Right ventricle myocardium superior (tissue), 1 donor: ENCODE measurements at regions not wholly inside any gene's neighbourhood (a gene's known extent, or its start where the extent isn't known, plus 50 kb on each side); places are given as distances from the start of the nearest gene placed in this dataset.

Source experiments
- ATAC-seq: fragments of 200-7000 bp; cut with Tn5 transposase; one replicate; pipeline ENCODE4 v1.9.1; 2020; ENCODE audit warnings: mild to moderate bottlenecking; ENCODE audit not compliant: poor library complexity
- DNase-seq: peaks from one replicate; pipeline ENCODE4 v3.0.0-alpha.2; 2020
- intact Hi-C: fragments of 100-400 bp; cut with DNase I; formaldehyde crosslinking; loops from one replicate; pipeline ENCODE4 v1.11.2; 2022
- donor health status: DM: no; HTN: yes; CAD: no; lungs with severe emphysema.

DNA sequence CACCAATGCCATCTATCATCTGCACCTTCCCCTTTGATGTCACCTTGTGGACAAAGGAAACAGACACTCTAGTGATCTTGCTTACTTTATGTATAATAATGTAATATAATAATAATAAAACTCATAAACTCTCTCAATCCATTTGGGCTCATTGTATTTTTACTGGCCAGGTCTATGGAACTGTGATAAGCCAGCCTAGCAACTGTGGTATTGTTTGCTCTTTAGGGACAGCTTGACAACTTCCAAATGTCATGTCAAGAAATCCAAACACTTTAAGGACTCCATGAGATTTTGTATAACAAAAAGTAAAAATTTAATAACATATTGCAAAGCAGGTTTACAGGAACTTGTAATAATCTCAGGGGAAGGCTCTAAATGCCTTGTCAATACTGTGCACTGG, 1163.4 kb upstream of the TMPRSS15 start:
- ATAC-seq (no peak), DNase-seq (no peak)
- intact Hi-C loops: no loop called here

DNA sequence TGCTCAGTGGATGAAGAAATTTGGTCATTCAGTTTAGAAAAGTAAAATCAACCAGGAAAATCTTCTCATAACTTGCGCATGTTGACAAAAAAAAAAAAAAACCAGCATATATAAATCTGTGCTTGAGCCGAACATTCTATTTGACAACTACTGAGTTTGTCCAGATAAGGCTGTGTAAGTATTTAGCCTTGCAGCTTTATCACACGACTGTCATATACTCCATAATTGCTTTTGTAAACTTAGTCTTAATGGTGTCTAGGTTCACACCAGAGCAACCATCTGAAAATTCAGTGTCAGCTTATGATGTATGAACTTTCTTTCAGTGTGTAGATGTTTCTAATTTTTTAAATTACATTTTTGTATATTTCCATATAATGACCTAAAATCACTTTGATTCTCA, 1173.8 kb upstream of the TMPRSS15 start:
- intact Hi-C loops: no loop called here
- no peak for DNase-seq
- no peak for ATAC-seq

GRCh38 chr21:19590044-19590443, 1186.5 kb upstream of the TMPRSS15 start:
- intact Hi-C loops: no loop called here
- DNase-seq: no peak
- ATAC-seq: no peak

- ATAC-seq (no peak), DNase-seq (no peak)
- intact Hi-C loops: no loop called here
These were observed 1199.5 kb upstream of the TMPRSS15 start for GRCh38 chr21:19603011-19603593.

DNA sequence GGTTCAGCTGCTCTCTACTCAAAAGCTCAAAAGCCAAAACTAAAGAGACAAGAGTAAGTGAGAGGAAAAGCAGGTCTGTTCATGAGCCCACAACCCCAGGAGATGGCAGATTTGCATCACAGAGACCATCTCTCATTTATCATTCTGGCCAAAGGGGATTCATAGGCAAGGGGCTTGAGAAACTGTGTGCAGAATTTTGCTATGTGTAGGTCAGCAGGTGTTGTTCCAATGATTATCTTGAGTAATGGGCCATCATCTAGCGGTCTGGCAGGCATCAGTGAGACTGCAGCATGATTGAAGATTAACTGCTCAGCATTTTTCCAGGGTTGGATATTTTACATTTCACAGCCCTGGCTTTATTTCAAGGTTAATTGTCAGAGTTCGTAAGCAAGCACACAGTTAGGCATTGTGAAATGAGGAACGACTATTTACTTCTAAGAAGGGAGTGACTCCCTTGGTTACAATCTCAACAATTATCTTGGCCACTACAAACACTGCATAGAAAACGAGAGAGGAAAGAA, 1204.6 kb upstream of the TMPRSS15 start:
- DNase-seq (no peak), ATAC-seq (no peak)
- intact Hi-C loops: no loop called here

DNA sequence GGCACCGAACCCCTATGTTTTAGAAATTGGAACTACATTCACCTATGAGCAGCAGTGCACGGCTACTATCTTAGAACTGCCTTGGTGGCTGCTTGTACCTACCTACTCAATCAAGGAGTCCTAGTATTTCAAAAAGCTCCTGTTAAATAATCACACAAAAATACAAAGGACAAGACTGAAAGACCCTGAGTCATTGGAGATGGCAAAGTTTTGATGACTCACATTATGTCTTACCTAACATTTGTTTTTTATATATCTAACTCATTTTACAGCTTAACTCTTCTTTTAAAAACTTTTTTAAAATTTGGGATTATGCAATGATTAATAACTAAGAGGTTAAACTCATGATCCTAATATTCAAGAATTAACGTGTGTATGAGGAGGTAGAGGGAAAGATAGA, 1206.0 kb upstream of the TMPRSS15 start:
- DNase-seq (no peak), ATAC-seq (no peak)
- intact Hi-C loops: no loop called here

DNA sequence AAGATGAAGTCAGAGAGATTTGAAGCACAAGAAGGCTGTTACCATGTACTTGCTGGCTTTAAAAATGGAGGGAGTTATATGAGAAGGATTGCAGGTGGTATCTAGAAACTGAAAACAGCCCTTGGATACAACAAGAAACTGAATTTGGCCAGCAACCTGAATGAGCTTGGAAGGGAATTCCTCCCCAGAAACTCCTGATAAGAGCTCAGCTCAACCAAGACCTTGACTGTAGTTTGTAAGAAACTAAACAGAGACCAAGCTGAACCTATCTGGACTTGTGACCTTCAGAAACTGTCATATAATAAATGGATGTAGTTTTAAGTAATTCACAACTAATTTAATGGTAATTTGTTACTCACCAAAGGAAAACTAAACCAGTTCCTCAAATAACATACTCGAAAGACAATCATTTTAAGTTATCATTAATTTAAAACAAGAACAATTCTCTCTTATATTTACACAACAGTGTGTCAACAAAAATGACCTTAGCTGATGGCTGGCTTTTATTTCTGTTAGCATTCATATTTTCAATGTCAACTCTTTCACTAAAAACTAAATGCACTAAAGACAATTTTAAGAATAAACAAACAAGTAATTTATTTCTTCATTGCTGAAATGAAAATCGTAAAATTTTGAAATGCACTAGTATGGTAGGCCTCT, 1218.4 kb upstream of the TMPRSS15 start:
- DNase-seq (no peak), ATAC-seq (no peak)
- intact Hi-C loops: no loop called here

DNA sequence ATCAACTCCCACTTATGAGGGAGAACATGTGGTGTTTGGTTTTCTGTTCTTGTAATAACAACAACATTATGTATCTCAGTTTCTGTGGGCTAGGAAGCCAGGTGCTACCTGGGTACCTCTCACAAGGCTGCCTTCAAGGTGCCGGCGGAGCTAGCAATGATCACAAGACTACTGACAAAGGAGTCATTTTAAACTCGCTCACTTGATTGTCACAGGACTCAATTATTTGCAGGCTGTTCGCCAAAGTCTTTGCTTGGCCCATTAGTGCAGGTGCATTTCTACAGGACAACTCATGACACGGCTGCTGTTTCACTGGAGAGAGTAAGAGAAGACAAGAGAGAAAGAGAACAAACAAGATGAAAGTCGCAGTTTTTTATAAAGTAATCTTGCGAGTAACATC, 1237.4 kb upstream of the TMPRSS15 start:
- no peak for DNase-seq
- intact Hi-C loops: no loop called here

GRCh38 chr21:19648391-19648790, 1244.8 kb upstream of the TMPRSS15 start:
- no peak for DNase-seq
- intact Hi-C loops: no loop called here

More for the DNA sequence above, 1237.4 kb upstream of the TMPRSS15 start:
- no peak for ATAC-seq

DNA sequence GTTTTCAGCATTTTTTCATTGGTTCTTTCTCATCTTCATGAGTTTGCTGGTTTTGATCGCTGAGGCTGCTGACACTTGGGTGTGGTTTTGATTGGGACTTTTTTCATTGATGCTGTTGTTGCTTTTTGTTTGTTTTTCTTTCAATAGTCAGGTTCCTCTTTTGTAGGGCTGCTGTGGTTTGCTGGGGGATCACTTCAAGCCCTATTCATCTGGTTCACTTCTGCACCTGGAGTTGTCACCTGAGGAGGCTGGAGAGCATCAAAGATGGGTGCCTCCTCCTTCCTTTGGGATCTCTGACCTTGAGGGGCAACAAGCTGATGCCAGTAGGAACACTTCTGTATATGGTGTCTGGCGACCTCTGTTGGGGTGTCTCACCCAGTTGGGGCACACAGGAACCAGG, 1279.9 kb upstream of the TMPRSS15 start:
- DNase-seq (no peak), ATAC-seq (no peak)
- intact Hi-C loops: no loop called here

More at GRCh38 chr21:19648391-19648790, 1244.8 kb upstream of the TMPRSS15 start:
- ATAC-seq: no peak

GRCh38 chr21:19684328-19684727, 1280.7 kb upstream of the TMPRSS15 start:
- DNase-seq (no peak), ATAC-seq (no peak)
- intact Hi-C loops: no loop called here

DNA sequence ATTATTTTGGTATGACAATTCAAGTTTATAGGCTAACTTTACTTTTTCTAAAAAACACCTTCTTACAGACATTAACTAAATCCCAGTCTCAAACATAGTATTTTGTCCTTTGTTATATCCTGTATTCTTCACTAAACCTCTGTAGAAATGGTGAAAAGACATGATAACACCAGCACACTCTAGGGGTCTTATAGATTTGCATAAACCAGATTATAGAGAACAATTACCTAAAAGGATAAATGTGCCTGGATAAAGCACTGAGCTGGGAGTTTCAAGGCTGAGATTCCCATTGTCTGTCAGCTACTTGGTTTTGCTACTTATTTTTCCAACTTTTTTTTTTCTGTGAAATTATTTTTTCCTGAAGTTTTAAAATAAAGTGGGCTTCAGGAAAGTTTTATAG, 1288.6 kb upstream of the TMPRSS15 start:
- intact Hi-C loops: no loop called here
- DNase-seq: no peak
- ATAC-seq: no peak

DNA sequence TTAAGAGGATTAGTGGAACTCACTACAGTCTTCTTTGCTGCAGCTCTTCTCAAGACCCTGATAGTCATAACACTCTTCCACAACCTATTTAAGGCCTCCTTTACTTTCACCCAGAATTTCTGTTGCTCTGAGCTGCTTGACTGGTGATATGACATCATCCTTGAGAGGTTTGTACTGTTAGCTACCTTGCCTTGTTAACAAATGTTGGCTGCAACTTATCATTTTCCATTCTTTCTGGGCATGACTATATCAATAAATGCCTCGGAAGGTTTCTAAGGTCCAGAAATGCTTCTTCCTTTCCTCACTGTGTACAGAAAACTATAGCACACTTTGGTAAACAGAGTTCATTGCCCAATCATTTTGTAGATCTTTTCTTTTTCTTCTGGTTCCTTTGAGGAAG, 1292.2 kb upstream of the TMPRSS15 start:
- DNase-seq (no peak), ATAC-seq (no peak)
- intact Hi-C loops: no loop called here

GRCh38 chr21:19700476-19700875, 1296.9 kb upstream of the TMPRSS15 start:
- ATAC-seq: no peak
- intact Hi-C loops: no loop called here
- no peak for DNase-seq

GRCh38 chr21:19702726-19703125, 1295.5 kb upstream of the NCAM2 start:
- ATAC-seq (no peak), DNase-seq (no peak)
- intact Hi-C loops: no loop called here

DNA sequence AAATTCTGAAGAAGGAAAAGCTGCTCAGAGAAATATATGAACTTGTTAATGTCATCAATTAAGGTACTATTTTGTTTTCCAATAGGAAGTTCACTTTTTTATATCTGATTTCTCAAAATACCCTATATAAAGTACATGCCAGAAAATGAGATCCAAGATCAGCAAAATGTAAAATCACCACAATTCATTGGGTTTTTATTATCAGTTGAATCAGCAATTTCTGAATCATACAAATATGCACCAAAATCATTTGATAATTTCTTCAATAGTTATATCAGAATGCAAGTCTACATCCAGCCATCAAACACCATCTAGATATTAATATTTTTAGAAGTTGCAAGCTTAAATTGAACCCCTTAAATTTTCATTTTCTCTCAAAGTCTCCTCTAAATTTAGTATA, 1293.4 kb upstream of the NCAM2 start:
- DNase-seq (no peak), ATAC-seq (no peak)

DNA sequence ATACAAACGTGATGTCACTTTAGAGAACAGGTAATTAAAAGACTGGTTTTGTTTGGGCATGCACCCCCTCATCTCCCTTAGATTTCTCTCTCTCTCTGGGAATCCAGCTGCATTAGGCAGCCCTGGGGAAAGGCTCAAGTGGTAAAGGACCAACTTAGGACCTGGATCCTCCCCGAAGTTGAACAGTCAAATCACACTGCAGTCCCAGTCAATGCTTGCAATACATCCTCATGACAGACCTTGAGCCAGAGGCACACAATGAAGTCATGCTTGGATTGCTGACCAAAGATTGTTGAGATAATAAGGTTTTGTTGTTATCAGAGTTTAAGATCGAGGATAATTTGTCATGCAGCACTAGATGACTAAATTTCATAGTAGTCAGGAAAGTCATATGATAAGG, 1285.8 kb upstream of the NCAM2 start:
- intact Hi-C loops: no loop called here
- ATAC-seq (no peak), DNase-seq (no peak)

More for the DNA sequence above, 1293.4 kb upstream of the NCAM2 start:
- intact Hi-C loops: no loop called here

GRCh38 chr21:19713313-19713712, 1284.9 kb upstream of the NCAM2 start:
- DNase-seq (no peak), ATAC-seq (no peak)
- intact Hi-C loops: no loop called here

DNA sequence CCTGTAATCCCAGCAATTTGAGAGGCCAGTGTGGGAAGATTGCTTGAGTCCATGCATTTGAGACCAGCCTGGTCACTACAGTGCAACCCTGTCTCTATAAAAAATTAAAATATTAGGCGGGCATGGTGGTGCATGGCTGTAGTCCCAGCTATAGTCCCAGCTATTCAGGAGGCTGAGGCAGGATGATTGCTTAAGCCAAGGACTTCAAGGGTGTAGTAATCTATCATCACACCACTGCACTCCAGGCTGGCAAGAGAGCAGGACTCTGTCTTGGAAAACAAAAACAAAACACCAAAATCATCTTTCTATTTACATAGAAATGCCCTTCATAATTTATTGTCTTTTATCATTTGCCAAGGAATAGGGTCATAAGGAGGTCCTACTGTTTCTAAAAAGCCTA, 1274.1 kb upstream of the NCAM2 start:
- intact Hi-C loops: no loop called here
- ATAC-seq: no peak
- DNase-seq: no peak

- DNase-seq (no peak), ATAC-seq (no peak)
- intact Hi-C loops: no loop called here
These were observed 1267.0 kb upstream of the NCAM2 start for GRCh38 chr21:19731251-19731650.

DNA sequence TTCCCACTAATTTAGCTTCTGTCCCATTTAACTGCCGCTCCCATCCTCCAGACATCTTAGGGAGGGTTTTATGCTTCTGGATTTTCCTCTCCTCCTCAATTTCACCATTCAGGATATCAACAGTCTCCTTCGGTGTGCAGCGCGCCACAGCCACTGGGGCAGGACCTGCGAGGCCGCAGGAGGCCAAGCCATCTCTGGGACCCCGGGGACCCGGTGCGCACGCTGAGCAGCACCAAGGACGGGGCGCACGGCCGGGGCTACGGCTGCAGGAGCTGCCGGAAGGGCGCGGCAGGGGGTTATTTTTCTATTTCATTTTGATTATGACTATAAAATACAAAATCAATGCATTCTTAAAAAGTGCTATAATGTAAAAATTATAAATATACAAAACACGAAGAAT, 1238.4 kb upstream of the NCAM2 start:
- no peak for DNase-seq
- ATAC-seq: no peak
- intact Hi-C loops: no loop called here
